ENCODE measurements at regions not wholly inside any gene's neighbourhood (a gene's known extent, or its start where the extent isn't known, plus 50 kb on each side); places are given as distances from the start of the nearest gene placed in this dataset.

DNA sequence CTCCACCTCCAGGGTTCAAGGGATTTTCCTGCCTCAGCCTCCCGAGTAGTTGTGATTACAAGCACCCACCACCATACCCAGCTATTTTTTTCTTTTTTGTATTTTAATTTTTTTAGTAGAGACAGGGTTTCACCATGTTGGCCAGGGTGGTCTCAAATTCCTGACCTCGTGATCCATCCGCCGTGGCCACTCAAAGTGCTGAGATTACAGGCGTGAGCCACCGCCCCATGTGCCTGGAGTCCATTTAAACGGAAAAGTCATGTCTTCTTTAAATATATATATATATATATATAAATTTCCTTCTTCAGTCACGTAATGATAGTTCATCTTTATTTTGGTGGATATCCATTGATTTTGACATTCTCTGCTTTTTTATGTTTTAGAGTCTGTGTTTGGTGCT, 264.0 kb upstream of the PITX2 start:
- no peak for DNase-seq

GRCh38 chr4:110897784-110898183, 274.9 kb upstream of the PITX2 start:
- DNase-seq: no peak

DNA sequence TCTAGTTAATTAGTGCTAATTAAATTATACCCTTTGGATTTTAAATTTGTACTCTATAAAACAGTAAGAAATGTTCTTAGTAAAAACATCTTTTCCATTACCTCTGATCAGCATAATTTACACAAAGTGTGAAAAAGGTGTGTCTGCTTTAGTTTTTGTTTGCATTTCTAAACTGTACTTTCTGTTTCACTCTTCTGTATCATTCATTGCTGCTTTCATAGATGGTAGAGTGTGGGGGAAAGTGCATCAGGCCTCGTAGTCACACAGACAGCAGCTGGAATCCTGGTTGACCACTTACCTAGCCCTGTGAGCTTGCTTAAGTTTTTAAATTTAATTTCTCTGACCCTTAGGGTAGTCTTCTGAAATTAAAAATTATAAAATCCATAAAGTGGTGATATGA, 275.4 kb upstream of the PITX2 start:
- no peak for DNase-seq

GRCh38 chr4:110900213-110900769, 277.4 kb upstream of the PITX2 start:
- DNase-seq: no peak

DNA sequence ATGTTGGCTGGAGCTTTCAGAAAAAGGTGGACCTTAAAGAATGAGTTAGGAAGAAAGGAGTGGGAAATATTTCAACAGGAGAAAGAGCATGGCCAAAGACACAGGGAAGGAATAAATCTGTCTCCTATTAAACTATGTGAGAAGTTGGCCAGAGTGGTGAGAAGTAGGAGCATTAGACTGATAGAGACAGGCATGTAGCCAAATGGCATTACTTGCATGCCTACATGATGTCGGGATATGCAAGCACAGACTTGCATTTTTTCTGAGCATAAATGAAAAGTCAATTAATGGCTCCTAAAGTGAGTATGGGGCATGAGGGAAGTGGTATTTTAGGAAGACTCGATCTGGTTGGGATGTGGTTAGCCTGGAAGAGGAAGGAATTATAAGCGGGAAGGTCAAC, 279.6 kb upstream of the PITX2 start:
- DNase-seq: no peak

GRCh38 chr4:110904435-110905065, 281.7 kb upstream of the PITX2 start:
- DNase-seq: no peak

GRCh38 chr4:110905367-110905766, 282.5 kb upstream of the PITX2 start:
- DNase-seq: no peak

DNA sequence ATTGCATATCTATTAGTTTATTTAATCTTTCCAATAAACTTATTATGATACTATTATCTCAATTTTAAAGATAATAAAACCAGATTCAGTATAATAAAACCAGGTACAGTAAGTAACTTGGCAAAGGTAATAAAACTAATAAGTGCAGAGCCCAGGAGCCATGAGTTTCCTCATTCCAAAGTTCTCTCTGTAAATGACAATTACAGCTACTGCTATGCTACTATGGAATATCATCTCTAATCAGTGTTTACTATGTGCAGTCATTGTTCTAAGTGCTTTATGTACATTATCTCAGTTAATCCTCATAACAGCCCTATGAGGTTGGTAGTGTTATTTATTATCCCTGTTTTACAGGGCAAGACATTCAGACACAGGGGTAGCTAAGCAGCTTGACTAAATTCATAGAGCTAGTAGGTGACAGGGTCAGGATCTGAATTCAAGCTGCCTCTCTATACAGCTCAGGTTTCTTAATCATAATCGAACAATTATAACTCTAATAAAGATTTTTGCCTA, 285.0 kb upstream of the PITX2 start:
- DNase-seq: no peak

GRCh38 chr4:110914791-110915190, 291.9 kb upstream of the PITX2 start:
- DNase-seq: no peak

GRCh38 chr4:110915301-110915700, 292.4 kb upstream of the PITX2 start:
- peak; percentile 32 for DNase-seq

DNA sequence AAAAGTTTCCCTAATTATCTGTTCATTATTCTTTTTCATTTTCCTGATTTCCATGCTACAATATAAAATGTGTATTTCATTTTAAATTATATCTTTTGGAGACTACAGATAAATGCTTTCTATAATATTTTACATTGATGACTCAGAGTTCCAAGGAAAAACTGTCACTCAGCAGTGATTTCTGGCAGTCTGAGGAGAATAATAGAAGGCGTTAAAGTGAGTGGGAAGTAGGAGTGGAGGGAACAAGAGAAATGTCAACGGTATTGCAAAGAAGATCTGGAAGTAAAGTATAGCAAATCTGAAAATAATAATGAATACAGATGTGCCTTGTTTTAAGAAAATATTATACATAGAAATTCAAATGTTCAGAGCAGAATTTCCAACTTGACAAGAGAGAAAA, 293.6 kb upstream of the PITX2 start:
- no peak for DNase-seq

DNA sequence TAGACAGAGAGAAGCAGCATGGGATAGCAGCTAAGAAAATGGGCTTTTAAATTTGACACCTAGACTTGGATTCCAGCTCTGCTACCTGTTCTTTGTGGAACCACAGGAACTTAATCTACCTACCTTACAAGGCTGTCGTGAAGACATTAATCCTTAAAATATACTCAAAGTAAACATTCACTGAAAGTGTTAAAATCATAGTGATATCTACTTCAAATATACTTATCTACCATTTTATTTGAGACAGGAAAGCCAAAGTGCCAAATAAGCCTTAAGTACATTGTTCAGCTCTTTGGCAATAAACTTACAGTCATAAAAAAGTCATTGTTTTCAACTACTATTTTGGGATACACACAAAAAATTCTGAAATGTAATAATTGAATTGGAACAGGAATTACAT, 295.0 kb upstream of the PITX2 start:
- no peak for DNase-seq

DNA sequence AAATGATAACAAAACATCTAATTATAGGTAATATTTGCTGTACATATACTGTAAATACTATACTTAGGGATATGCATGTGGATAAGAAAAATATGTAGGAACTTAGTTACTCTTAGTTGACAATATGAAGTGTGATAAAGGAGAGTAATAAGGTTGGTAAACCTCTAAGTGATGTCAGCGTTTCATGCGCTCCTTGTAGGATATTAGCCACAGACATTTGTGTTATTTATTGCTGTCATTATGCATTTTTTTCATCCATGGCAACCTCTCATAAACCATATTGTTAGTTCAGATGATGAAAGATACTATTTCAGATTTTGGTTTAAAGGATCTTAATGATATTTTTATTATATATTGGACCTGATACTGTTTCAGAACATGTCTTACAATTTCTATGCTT, 298.1 kb upstream of the PITX2 start:
- DNase-seq: no peak

- no peak for DNase-seq
Observed at GRCh38 chr4:110924761-110925160, 301.9 kb upstream of the PITX2 start.

DNA sequence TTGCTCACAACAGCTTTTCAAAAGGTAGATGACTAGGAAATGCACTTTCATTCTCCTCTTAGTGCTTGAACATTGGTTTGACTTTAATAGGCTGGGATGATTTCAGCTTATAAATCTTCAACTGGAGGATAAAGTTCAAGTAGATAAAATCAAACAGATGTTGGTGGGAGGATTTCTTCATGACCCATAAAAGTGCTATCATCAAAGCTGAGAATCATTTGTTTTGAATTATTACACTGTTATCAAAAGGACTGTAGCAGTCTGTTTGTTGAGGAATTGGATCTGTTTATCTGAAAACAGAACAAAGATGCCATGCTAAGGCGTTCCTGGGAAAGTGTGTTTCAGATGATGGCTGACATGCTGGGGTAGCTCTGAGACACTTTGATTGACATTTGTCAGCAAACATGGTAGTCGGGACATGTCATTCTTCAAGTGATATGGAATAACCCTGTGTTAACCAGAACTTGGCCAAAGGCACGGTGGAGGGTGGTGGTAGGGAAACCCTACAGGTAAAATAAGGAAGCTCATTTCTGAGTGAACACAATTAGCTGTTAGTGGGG, 304.0 kb upstream of the PITX2 start:
- DNase-seq: peak; percentile 25

DNA sequence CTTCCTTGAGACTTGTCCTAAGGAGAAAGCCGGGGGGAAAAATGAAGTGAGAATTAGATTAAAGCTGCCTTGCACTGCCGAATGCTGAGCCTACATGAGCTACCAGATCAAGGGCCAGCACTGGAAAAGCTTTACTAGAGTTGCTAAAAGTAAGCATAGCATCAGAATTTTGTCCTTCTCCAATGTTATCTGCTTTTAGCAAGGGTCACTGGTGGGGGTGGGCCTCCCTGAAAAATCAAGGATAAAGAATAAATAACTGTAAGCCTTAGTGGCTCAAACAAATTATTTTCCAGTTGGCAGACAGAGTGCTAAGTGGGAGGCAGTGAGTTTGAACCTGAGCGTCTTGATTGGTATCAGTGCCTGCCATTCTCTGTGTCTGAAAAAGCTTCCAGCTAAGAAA, 310.5 kb upstream of the PITX2 start:
- DNase-seq: no peak

DNA sequence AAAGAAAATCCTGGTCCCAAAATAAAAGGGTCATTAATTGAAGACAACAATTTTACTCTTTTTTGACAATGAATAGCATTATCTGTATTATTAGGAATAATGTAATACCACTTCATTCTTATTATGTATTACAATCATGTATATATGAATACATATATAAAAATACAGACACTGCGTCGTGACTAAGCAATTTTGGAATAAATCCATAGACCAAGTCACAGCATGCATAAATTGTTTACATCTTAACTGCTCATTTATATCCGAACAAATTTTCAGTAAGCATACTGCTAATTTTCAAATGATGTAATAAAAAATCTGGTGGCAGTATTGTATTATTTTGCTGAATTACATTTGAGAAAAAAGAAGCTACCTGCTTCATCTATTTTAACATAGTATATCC, 321.6 kb upstream of the PITX2 start:
- DNase-seq: no peak

DNA sequence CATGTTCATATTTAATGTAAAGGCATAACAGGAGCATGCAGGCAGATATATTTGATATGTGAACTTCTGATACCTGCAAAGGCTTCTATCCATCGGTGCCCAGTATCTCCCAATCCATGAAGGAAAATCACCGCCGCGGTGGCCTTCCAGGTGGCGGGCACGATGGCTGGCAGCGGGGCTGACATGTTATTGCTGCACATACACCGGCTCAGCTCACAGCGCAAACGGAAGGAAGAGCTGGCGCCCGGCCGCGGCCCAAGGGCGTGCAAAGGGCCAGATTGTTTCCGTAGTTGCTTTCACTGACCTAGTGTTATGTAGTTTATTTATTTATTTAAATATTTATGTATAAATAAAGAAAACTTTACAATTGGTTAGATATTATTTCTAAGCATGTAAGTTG, 322.7 kb upstream of the PITX2 start:
- DNase-seq: no peak

- DNase-seq: no peak
Observed at GRCh38 chr4:110949542-110949941, 326.7 kb upstream of the PITX2 start.

- DNase-seq: no peak
Observed at GRCh38 chr4:110950731-110951130, 327.9 kb upstream of the PITX2 start.

DNA sequence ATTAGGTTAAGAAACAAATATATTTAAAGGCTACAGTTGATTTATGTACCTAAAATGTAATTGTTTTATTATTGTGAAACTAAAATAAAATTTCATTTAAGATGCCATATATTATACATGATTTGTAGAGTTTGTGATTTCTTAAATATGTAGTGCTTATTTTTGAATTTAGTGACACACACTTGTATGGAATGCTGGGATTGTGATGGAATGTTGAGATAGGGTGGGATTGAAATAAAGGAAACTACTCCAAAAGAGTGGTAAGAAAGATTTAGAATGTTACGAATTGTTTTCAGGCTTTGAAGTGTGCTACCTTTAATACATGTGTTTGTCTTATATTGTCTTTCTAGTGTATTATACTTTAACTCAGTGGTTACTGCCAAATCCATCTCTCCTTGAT, 330.3 kb upstream of the PITX2 start:
- DNase-seq: no peak

- DNase-seq: no peak
Observed at GRCh38 chr4:110953898-110954297, 331.0 kb upstream of the PITX2 start.

- DNase-seq: no peak
Observed at GRCh38 chr4:110955748-110956147, 332.9 kb upstream of the PITX2 start.

DNA sequence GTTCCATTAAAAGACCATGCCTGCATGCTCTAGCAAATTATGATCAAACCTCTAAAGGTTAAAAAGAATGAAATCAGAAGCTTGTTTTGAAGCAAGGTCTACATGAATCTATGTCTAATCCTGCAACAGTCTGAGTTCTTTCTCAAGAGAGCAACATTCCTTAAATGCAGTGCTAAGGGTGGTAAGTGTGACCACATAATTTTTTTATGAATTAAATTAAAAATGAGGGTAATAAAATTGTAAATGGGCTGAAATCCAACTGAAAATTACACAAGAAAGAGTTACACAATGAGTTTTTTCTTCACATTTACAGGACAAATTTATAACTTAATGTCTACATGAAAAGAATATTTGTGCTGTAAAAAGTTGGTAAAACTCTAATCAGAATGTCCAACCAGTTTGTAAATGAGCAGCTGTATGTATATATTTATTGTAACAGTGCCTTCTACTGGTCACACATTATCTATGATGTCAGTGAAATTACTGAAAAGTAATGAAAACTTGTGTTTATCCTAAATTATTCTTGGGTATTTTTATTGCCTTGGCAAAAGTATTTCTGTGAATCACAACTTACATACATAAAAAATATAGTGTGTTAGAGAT, 336.3 kb upstream of the PITX2 start:
- no peak for DNase-seq

Measured in left kidney (tissue), 1 donor.